HEK293 (cell line): ENCODE measurements at regions not wholly inside any gene's neighbourhood (a gene's known extent, or its start where the extent isn't known, plus 50 kb on each side); places are given as distances from the start of the nearest gene placed in this dataset.
A peak's percentile ranks its signal among the peaks of the same experiment; 100 is the strongest.

Source experiments
- CTCF ChIA-PET: fragments of 350-600 bp; formaldehyde crosslinking; extraction: SDS; loops from one replicate; lab custom pipeline; 2021; ENCODE audit warnings: antibody characterized with exemption; lab: Yijun Ruan, JAX
- POLR2A ChIA-PET: fragments of 300-600 bp; formaldehyde crosslinking; extraction: SDS; loops from one replicate; lab custom pipeline; 2020; ENCODE audit warnings: antibody characterized with exemption, inconsistent platforms; lab: Yijun Ruan, JAX
- H3K27ac ChIP-seq: fragments of 200-500 bp; sonication (Bioruptor generic); 2 replicates; pipeline ENCODE4 v1.5.1; 2014; ENCODE audit warnings: low read depth, low read length, control low read depth, inconsistent platforms; ENCODE audit errors: extremely low read depth
- H3K36me3 ChIP-seq, 2 experiments: fragments of 200-500 bp in 1 of 2; sonication (Bioruptor generic) in 1 of 2; 1 replicate in 1 of 2; 2 replicates in 1 of 2; pipeline ENCODE4 v1.5.1; 2014 to 2017; ENCODE audit warnings: inconsistent platforms in 2 of 2, low read length in 2 of 2; ENCODE audit not compliant: control insufficient read depth in 2 of 2, insufficient read depth in 1 of 2
- H3K4me1 ChIP-seq: fragments of 200-500 bp; sonication (Bioruptor generic); 2 replicates; pipeline ENCODE4 v1.5.1; 2014; ENCODE audit warnings: mild to moderate bottlenecking, low read length, inconsistent platforms; ENCODE audit not compliant: control insufficient read depth, insufficient read depth
- H3K4me3 ChIP-seq: 2 replicates; pipeline ENCODE4 v1.5.1; 2011; ENCODE audit warnings: low read depth, mild to moderate bottlenecking, control low read depth, low read length, moderate library complexity
- H3K9me3 ChIP-seq: fragments of 200-500 bp; sonication (Bioruptor generic); 2 replicates; pipeline ENCODE4 v1.5.1; 2014; ENCODE audit warnings: low read depth, low read length, inconsistent platforms; ENCODE audit not compliant: control insufficient read depth, insufficient read depth
- GLIS2 ChIP-seq: fragments of 450-650 bp; formaldehyde crosslinking; IDR thresholded peaks from 2 replicates; pipeline ENCODE4 v1.5.1; 2016; ENCODE audit warnings: missing biosample characterization, missing genetic modification characterization
- KLF1 ChIP-seq: fragments of 450-650 bp; formaldehyde crosslinking; IDR thresholded peaks from 2 replicates; pipeline ENCODE4 v1.5.1; 2016; ENCODE audit warnings: missing biosample characterization, missing genetic modification characterization
- KLF7 ChIP-seq: fragments of 450-650 bp; formaldehyde crosslinking; IDR thresholded peaks from 2 replicates; pipeline ENCODE4 v1.5.1; 2016; ENCODE audit warnings: missing biosample characterization, missing genetic modification characterization, borderline replicate concordance
- PRDM1 ChIP-seq: fragments of 450-650 bp; formaldehyde crosslinking; IDR thresholded peaks from 2 replicates; pipeline ENCODE4; 2016; ENCODE audit warnings: missing biosample characterization, missing genetic modification characterization
- ZNF175 ChIP-seq: fragments of 450-650 bp; formaldehyde crosslinking; IDR thresholded peaks from 2 replicates; pipeline ENCODE4 v1.5.1; 2016; ENCODE audit warnings: missing biosample characterization, missing genetic modification characterization
- ZNF2 ChIP-seq: fragments of 450-650 bp; formaldehyde crosslinking; IDR thresholded peaks from 2 replicates; pipeline ENCODE4 v1.5.1; 2016; ENCODE audit warnings: missing biosample characterization, missing genetic modification characterization
- ZNF214 ChIP-seq: fragments of 450-650 bp; formaldehyde crosslinking; IDR thresholded peaks from 2 replicates; pipeline ENCODE4 v1.5.1; 2017; ENCODE audit warnings: missing biosample characterization, mild to moderate bottlenecking, missing genetic modification characterization, borderline replicate concordance
- ZNF335 ChIP-seq: fragments of 450-650 bp; formaldehyde crosslinking; conservative IDR thresholded peaks from 2 replicates; pipeline ENCODE4 v1.5.1; 2016; ENCODE audit warnings: missing biosample characterization, missing genetic modification characterization
- ZNF341 ChIP-seq: fragments of 450-650 bp; formaldehyde crosslinking; IDR thresholded peaks from 2 replicates; pipeline ENCODE4; 2016; ENCODE audit warnings: low read depth, missing biosample characterization, missing genetic modification characterization
- ZNF37A ChIP-seq: fragments of 450-650 bp; IDR thresholded peaks from 2 replicates; pipeline ENCODE4 v1.5.1; 2018; ENCODE audit warnings: missing biosample characterization, missing genetic modification characterization
- ZNF449 ChIP-seq: fragments of 450-650 bp; formaldehyde crosslinking; IDR thresholded peaks from 2 replicates; pipeline ENCODE4 v1.5.1; 2017; ENCODE audit warnings: missing biosample characterization, mild to moderate bottlenecking, missing genetic modification characterization, moderate library complexity
- ZNF843 ChIP-seq: fragments of 450-650 bp; formaldehyde crosslinking; IDR thresholded peaks from 2 replicates; pipeline ENCODE4 v1.5.1; 2016; ENCODE audit warnings: missing biosample characterization, missing genetic modification characterization
- TF ChIP-seq, protein P1 (sequence below): fragments of 450-650 bp; formaldehyde crosslinking; IDR thresholded peaks from 2 replicates; pipeline ENCODE4 v1.5.1; 2016; ENCODE audit warnings: missing biosample characterization, missing genetic modification characterization, borderline replicate concordance
- TF ChIP-seq, protein P2 (sequence below): fragments of 450-650 bp; formaldehyde crosslinking; IDR thresholded peaks from 2 replicates; pipeline ENCODE4 v1.5.1; 2016; ENCODE audit warnings: missing biosample characterization, missing genetic modification characterization
- TF ChIP-seq, protein P3 (sequence below): fragments of 450-650 bp; formaldehyde crosslinking; IDR thresholded peaks from 2 replicates; pipeline ENCODE4 v1.5.1; 2016; ENCODE audit warnings: missing biosample characterization, missing genetic modification characterization

DNA sequence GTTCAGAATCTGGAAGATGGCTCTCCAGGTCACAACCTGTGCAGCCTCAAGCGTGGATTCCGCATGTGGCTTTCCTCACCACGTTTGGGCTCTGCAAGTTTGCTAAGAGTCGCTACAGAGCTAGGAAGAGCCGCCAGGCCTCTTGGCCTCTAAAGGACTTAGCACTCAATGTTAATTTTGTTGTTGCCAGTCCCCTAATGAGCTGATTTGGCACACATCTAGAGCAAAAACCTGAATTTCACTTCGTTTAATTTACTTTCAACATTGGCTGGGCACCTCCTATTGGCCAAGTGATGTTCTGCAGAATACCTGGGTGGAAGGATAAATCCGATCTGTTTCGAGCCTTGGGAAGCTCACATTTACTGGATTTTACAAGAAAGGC is 65.8 kb upstream of the UNC5A start (continued):
- TF ChIP-seq, protein P1, sequence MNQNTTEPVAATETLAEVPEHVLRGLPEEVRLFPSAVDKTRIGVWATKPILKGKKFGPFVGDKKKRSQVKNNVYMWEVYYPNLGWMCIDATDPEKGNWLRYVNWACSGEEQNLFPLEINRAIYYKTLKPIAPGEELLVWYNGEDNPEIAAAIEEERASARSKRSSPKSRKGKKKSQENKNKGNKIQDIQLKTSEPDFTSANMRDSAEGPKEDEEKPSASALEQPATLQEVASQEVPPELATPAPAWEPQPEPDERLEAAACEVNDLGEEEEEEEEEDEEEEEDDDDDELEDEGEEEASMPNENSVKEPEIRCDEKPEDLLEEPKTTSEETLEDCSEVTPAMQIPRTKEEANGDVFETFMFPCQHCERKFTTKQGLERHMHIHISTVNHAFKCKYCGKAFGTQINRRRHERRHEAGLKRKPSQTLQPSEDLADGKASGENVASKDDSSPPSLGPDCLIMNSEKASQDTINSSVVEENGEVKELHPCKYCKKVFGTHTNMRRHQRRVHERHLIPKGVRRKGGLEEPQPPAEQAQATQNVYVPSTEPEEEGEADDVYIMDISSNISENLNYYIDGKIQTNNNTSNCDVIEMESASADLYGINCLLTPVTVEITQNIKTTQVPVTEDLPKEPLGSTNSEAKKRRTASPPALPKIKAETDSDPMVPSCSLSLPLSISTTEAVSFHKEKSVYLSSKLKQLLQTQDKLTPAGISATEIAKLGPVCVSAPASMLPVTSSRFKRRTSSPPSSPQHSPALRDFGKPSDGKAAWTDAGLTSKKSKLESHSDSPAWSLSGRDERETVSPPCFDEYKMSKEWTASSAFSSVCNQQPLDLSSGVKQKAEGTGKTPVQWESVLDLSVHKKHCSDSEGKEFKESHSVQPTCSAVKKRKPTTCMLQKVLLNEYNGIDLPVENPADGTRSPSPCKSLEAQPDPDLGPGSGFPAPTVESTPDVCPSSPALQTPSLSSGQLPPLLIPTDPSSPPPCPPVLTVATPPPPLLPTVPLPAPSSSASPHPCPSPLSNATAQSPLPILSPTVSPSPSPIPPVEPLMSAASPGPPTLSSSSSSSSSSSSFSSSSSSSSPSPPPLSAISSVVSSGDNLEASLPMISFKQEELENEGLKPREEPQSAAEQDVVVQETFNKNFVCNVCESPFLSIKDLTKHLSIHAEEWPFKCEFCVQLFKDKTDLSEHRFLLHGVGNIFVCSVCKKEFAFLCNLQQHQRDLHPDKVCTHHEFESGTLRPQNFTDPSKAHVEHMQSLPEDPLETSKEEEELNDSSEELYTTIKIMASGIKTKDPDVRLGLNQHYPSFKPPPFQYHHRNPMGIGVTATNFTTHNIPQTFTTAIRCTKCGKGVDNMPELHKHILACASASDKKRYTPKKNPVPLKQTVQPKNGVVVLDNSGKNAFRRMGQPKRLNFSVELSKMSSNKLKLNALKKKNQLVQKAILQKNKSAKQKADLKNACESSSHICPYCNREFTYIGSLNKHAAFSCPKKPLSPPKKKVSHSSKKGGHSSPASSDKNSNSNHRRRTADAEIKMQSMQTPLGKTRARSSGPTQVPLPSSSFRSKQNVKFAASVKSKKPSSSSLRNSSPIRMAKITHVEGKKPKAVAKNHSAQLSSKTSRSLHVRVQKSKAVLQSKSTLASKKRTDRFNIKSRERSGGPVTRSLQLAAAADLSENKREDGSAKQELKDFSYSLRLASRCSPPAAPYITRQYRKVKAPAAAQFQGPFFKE, result no peak
- TF ChIP-seq, protein P2, sequence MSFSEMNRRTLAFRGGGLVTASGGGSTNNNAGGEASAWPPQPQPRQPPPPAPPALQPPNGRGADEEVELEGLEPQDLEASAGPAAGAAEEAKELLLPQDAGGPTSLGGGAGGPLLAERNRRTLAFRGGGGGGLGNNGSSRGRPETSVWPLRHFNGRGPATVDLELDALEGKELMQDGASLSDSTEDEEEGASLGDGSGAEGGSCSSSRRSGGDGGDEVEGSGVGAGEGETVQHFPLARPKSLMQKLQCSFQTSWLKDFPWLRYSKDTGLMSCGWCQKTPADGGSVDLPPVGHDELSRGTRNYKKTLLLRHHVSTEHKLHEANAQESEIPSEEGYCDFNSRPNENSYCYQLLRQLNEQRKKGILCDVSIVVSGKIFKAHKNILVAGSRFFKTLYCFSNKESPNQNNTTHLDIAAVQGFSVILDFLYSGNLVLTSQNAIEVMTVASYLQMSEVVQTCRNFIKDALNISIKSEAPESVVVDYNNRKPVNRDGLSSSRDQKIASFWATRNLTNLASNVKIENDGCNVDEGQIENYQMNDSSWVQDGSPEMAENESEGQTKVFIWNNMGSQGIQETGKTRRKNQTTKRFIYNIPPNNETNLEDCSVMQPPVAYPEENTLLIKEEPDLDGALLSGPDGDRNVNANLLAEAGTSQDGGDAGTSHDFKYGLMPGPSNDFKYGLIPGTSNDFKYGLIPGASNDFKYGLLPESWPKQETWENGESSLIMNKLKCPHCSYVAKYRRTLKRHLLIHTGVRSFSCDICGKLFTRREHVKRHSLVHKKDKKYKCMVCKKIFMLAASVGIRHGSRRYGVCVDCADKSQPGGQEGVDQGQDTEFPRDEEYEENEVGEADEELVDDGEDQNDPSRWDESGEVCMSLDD (tag by site-specific recombination), result no peak
- no peak for TF ChIP-seq ZNF175 (tag by site-specific recombination)
- TF ChIP-seq ZNF37A, result no peak
- TF ChIP-seq ZNF843 (tag by site-specific recombination), result no peak
- TF ChIP-seq ZNF341 (tag by site-specific recombination), result no peak
- no peak for TF ChIP-seq KLF1
- no peak for TF ChIP-seq ZNF449
- TF ChIP-seq, protein P3, sequence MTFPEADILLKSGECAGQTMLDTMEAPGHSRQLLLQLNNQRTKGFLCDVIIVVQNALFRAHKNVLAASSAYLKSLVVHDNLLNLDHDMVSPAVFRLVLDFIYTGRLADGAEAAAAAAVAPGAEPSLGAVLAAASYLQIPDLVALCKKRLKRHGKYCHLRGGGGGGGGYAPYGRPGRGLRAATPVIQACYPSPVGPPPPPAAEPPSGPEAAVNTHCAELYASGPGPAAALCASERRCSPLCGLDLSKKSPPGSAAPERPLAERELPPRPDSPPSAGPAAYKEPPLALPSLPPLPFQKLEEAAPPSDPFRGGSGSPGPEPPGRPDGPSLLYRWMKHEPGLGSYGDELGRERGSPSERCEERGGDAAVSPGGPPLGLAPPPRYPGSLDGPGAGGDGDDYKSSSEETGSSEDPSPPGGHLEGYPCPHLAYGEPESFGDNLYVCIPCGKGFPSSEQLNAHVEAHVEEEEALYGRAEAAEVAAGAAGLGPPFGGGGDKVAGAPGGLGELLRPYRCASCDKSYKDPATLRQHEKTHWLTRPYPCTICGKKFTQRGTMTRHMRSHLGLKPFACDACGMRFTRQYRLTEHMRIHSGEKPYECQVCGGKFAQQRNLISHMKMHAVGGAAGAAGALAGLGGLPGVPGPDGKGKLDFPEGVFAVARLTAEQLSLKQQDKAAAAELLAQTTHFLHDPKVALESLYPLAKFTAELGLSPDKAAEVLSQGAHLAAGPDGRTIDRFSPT (tag by site-specific recombination), result no peak

DNA sequence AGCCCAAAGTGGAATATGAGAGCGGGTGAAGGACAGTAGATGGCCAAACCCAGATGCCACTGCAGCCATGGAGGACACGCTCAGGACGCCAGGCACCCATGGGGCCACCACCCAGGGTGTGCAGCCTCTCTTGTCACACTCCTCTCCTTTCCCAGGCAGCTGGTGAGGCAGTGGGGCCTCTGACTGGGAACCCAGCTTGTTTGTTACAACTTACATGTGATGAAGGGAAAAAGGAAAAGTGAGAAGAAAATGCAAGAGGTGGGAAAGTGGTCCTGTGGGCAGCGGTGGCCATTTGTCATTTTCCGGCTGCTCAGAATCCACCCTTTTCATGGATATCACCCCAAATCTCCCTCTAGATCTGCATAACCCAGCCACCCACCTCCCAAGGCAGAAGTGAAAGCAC is 62.7 kb upstream of the UNC5A start:
- Histone ChIP-seq H3K9me3 (no peaks in the 10 kb centered on the region), H3K27ac (no peak overlapping the region), H3K36me3 (no peaks in the 10 kb centered on the region), H3K4me3 (no peak overlapping the region), H3K4me1 (no peaks in the 10 kb centered on the region)
- 0 out of 2 replicates have a peak, but pooled peaks have one; percentile 18 for TF ChIP-seq PRDM1
- no peak for TF ChIP-seq KLF7 (tag by site-specific recombination)
- TF ChIP-seq, protein P3 (tag by site-specific recombination), result no peak
- no peak for TF ChIP-seq ZNF335 (tag by site-specific recombination)
- TF ChIP-seq ZNF2 (tag by site-specific recombination), result no peak
- TF ChIP-seq ZNF214 (tag by site-specific recombination), result no peak
- no peak for TF ChIP-seq GLIS2 (tag by site-specific recombination)
- ChIA-PET CTCF (interaction anchor here (0.6 to 2.7 kb wide), 3 partner anchors 10 to 87 kb away, joined by 3 to 12 read pairs (median 3); no protein-coding TSS in a partner anchor), POLR2A (no interaction called here)
